K562 (cell line): ENCODE measurements at regions not wholly inside any gene's neighbourhood (a gene's known extent, or its start where the extent isn't known, plus 50 kb on each side); places are given as distances from the start of the nearest gene placed in this dataset.

ENCODE experiments used
- ATAC-seq: fragments of 200-7000 bp; cut with Tn5 transposase; 3 replicates; pipeline ENCODE4 v1.9.1; 2020; ENCODE audit warnings: moderate library complexity
- BruUV-seq: library from RNA; stranded (reverse); fragments of 400-500 nt; replicated peaks from 2 replicates; lab custom pipeline; 2021; lab: Mats Ljungman, UMichigan
- CTCF ChIA-PET: fragments of 300-600 bp; formaldehyde crosslinking; extraction: SDS; loops from one replicate; lab custom pipeline; 2021; ENCODE audit warnings: low intra/inter-chr PET ratio; lab: Yijun Ruan, JAX
- POLR2A ChIA-PET: fragments of 300-600, 350-650 bp; sonication (Branson Sonifier 250); formaldehyde crosslinking; extraction: SDS; loops from one replicate; lab custom pipeline; 2021; ENCODE audit warnings: antibody characterized with exemption, inconsistent platforms; lab: Yijun Ruan, JAX
- DNase-seq, 4 experiments: peaks; one replicate each; pipeline versions ENCODE4 v3.0.0 to v3.0.0-alpha.2; 2011 to 2018; ENCODE audit warnings: low spot score in 3 of 4, mixed read lengths in 3 of 4; ENCODE audit errors: extremely low read depth in 1 of 4
- FAIRE-seq: peaks from 2 replicates; lab custom pipeline; 2011; peaks lifted over from hg19 to GRCh38; lab: Jason Lieb, UNC
- H2AFZ ChIP-seq: 2 replicates; pipeline ENCODE4 v1.6.0; 2011; ENCODE audit warnings: low read depth, low read length, control low read depth, inconsistent platforms
- H3K27ac ChIP-seq: fragments of 200-600 bp; 3 replicates; pipeline ENCODE4 v1.8.0; 2011; ENCODE audit warnings: low read depth, mild to moderate bottlenecking, control low read depth, inconsistent platforms, low read length, moderate library complexity, mixed read lengths; ENCODE audit errors: extremely low read depth
- H3K27me3 ChIP-seq, 2 experiments: fragments of 300-600 bp in 1 of 2; 2 replicates in 1 of 2; 3 replicates in 1 of 2; pipeline versions ENCODE4 v1.6.0 to v1.8.0; 2011; ENCODE audit warnings: inconsistent platforms in 2 of 2, low read length in 2 of 2, mild to moderate bottlenecking in 1 of 2, mixed read lengths in 1 of 2, moderate library complexity in 1 of 2; ENCODE audit not compliant: control insufficient read depth in 2 of 2, insufficient read depth in 2 of 2
- H3K36me3 ChIP-seq: fragments of 300-600 bp; 3 replicates; pipeline ENCODE4 v1.8.0; 2011; ENCODE audit warnings: mild to moderate bottlenecking, low read length, inconsistent platforms; ENCODE audit not compliant: control insufficient read depth, insufficient read depth
- H3K4me1 ChIP-seq, 2 experiments: fragments of 200-600 bp in 1 of 2; replicated peaks in 1 of 2; 2 replicates in 1 of 2; 3 replicates in 1 of 2; pipeline versions ENCODE4 v1.5.1 to v1.8.0; 2011; ENCODE audit warnings: inconsistent platforms in 2 of 2, low read length in 2 of 2, mild to moderate bottlenecking in 1 of 2, mixed read lengths in 1 of 2, moderate library complexity in 1 of 2; ENCODE audit not compliant: control insufficient read depth in 2 of 2, insufficient read depth in 2 of 2
- H3K4me2 ChIP-seq: 2 replicates; pipeline ENCODE4 v1.6.1; 2011; ENCODE audit warnings: low read length, control low read depth, inconsistent platforms, mixed read lengths; ENCODE audit not compliant: insufficient read depth
- H3K4me3 ChIP-seq: fragments of 200-600 bp; sonication (generic), shearing (Covaris generic); 2 replicates; pipeline ENCODE4 v1.5.1; 2016; ENCODE audit warnings: control low read depth, inconsistent platforms
- H3K79me2 ChIP-seq: fragments of 200-600 bp; 3 replicates; pipeline ENCODE4 v1.8.0; 2011; ENCODE audit warnings: low read length, inconsistent platforms; ENCODE audit not compliant: control insufficient read depth, insufficient read depth
- H3K9ac ChIP-seq, 2 experiments: 2 replicates each; pipeline versions ENCODE4 v1.6.0 to v1.6.1; 2011; ENCODE audit warnings: low read depth in 2 of 2, low read length in 2 of 2, control low read depth in 1 of 2, inconsistent platforms in 1 of 2, mild to moderate bottlenecking in 1 of 2, mixed read lengths in 1 of 2; ENCODE audit not compliant: insufficient read depth in 1 of 2
- H3K9me1 ChIP-seq: one replicate; pipeline ENCODE4 v1.6.0; 2011; ENCODE audit warnings: inconsistent platforms, mild to moderate bottlenecking, low read length, moderate library complexity; ENCODE audit not compliant: control insufficient read depth, insufficient read depth
- H3K9me3 ChIP-seq: replicated peaks from 2 replicates; pipeline ENCODE4 v1.5.1; 2011; ENCODE audit warnings: low read depth, low read length, inconsistent platforms; ENCODE audit not compliant: control insufficient read depth, insufficient read depth
- H4K20me1 ChIP-seq: replicated peaks from 2 replicates; pipeline ENCODE4 v1.6.1; 2011; ENCODE audit warnings: low read length, inconsistent platforms, mixed read lengths; ENCODE audit not compliant: control insufficient read depth, insufficient read depth
- C11orf30 ChIP-seq: fragments of 450-650 bp; IDR thresholded peaks from 2 replicates; pipeline ENCODE4 v1.6.1; 2016; ENCODE audit warnings: low read depth, mild to moderate bottlenecking
- CEBPG ChIP-seq, 3 experiments: fragments of 200-800 bp in 1 of 3; sonication (Bioruptor generic) in 1 of 3; sonication (generic) in 1 of 3; formaldehyde crosslinking in 1 of 3; IDR thresholded peaks in 2 of 3; conservative IDR thresholded peaks in 1 of 3; 2 replicates each; pipeline versions ENCODE4 v1.6.1 to v1.8.0; 2016 to 2022; ENCODE audit warnings: missing compliant biosample characterization in 2 of 3, missing genetic modification characterization in 2 of 3, mild to moderate bottlenecking in 1 of 3, missing genetic modification reagents in 1 of 3
- L3MBTL2 ChIP-seq: fragments of 450-650 bp; IDR thresholded peaks from 2 replicates; pipeline ENCODE4 v1.6.1; 2016; ENCODE audit warnings: mild to moderate bottlenecking, moderate library complexity
- MAFF ChIP-seq: IDR thresholded peaks from 2 replicates; pipeline ENCODE4 v1.6.1; 2012; ENCODE audit warnings: low read length, improper control_type of control experiment
- MAFG ChIP-seq: fragments of 450-650 bp; conservative IDR thresholded peaks from 2 replicates; pipeline ENCODE4 v1.6.1; 2016; ENCODE audit warnings: missing genetic modification characterization, missing compliant biosample characterization
- MAFK ChIP-seq: IDR thresholded peaks from 2 replicates; pipeline ENCODE4 v1.6.1; 2011; ENCODE audit warnings: low read length, improper control_type of control experiment
- MCM3 ChIP-seq: fragments of 450-650 bp; IDR thresholded peaks from 2 replicates; pipeline ENCODE4 v1.6.1; 2016
- MEIS2 ChIP-seq: fragments of 450-650 bp; IDR thresholded peaks from 2 replicates; pipeline ENCODE4 v1.6.1; 2014; ENCODE audit warnings: mild to moderate bottlenecking; ENCODE audit not compliant: partially characterized antibody
- PURB ChIP-seq: sonication (generic); formaldehyde crosslinking; IDR thresholded peaks from 2 replicates; pipeline ENCODE4 v1.9.0; 2021; ENCODE audit warnings: low read depth, mild to moderate bottlenecking, missing genetic modification reagents
- RBM14 ChIP-seq: fragments of 200-400 bp; formaldehyde crosslinking; IDR thresholded peaks from 2 replicates; pipeline ENCODE4 v1.6.1; 2018; ENCODE audit warnings: low read depth, mild to moderate bottlenecking, low read length, moderate library complexity, borderline replicate concordance; ENCODE audit not compliant: insufficient read depth
- RFX1 ChIP-seq: fragments of 450-650 bp; IDR thresholded peaks from 2 replicates; pipeline ENCODE4 v1.6.1; 2016; ENCODE audit warnings: mild to moderate bottlenecking, moderate library complexity
- SAFB ChIP-seq: fragments of 200-400 bp; formaldehyde crosslinking; IDR thresholded peaks from 2 replicates; pipeline ENCODE4 v1.6.1; 2017; ENCODE audit warnings: low read depth, low read length, borderline replicate concordance
- TAL1 ChIP-seq: fragments of 450-650 bp; IDR thresholded peaks from 2 replicates; pipeline ENCODE4 v1.6.1; 2016; ENCODE audit warnings: mild to moderate bottlenecking
- TRIM25 ChIP-seq: fragments of 450-650 bp; IDR thresholded peaks from 2 replicates; pipeline ENCODE4 v1.7.0; 2016; ENCODE audit warnings: borderline replicate concordance
- YY1 ChIP-seq, 3 experiments: IDR thresholded peaks; 2 replicates each; pipeline ENCODE4 v1.6.1; 2011; ENCODE audit warnings: low read length in 2 of 3, mild to moderate bottlenecking in 2 of 3, moderate library complexity in 2 of 3, borderline replicate concordance in 1 of 3, control low read depth in 1 of 3, low read depth in 1 of 3; ENCODE audit not compliant: insufficient read depth in 3 of 3, insufficient replicate concordance in 2 of 3, control insufficient read depth in 1 of 3, insufficient read length in 1 of 3; ENCODE audit errors: extremely low read depth in 1 of 3
- ZNF316 ChIP-seq: fragments of 450-650 bp; IDR thresholded peaks from 2 replicates; pipeline ENCODE4 v1.6.1; 2016
- ZNF561 ChIP-seq: fragments of 450-650 bp; formaldehyde crosslinking; conservative IDR thresholded peaks from 2 replicates; pipeline ENCODE4 v1.4.0; 2020; ENCODE audit warnings: mild to moderate bottlenecking, moderate library complexity
- WGBS: fragments of 100-300 bp; shearing (Covaris generic); methylation state at CpG from one replicate; pipeline ENCODE4 v1.1.6; 2016; ENCODE audit warnings: low coverage, mixed read lengths; ENCODE audit not compliant: insufficient coverage; ENCODE audit errors: missing lambda C conversion rate; 5-methylcytosine and 5-hydroxymethylcytosine counted together
- in situ Hi-C: fragments of 300-500 bp; cut with MboI; formaldehyde crosslinking; loops from 4 replicates; pipeline ENCODE4 v1.15.0; 2018; ENCODE audit warnings: inconsistent platforms, mixed read lengths
- intact Hi-C: fragments of 100-400 bp; cut with micrococcal nuclease; formaldehyde crosslinking; loops from 2 replicates; pipeline ENCODE4 v1.14.2; 2022

GRCh38 chr2:21251216-21251980, 127.6 kb downstream of the TDRD15 start:
- no peaks in the 10 kb centered on the region for H3K9me1 ChIP-seq
- H3K36me3 ChIP-seq: no peaks in the 10 kb centered on the region
- H3K27me3 ChIP-seq: no peaks in the 10 kb centered on the region
- peaks cover 0 to 15% of the 10 kb centered on the region in 2 experiments; a peak in 2 of 5 replicates for H3K4me1 ChIP-seq
- ATAC-seq (no peak), DNase-seq (no peak), FAIRE-seq (no peak)
- no peak overlapping the region for H3K9ac ChIP-seq
- 8% methylated on average over 5 of the region's 5 CpGs for WGBS
- ChIA-PET POLR2A (interaction anchor here (0.9 kb wide), 1 partner anchor 21 kb away, joined by 5 read pairs; no protein-coding TSS in a partner anchor), CTCF (no interaction called here)
- TF ChIP-seq ZNF561 (CRISPR knock-in tag) (no peak), MCM3 (no peak), L3MBTL2 (no peak), TRIM25 (no peak), TAL1 (no peak), CEBPG (CRISPR knock-in tag; IDR thresholded peaks at IDR 0.05) (no peak), CEBPG (tag; conservative IDR thresholded peaks at IDR 0.05 in 1 of 2, IDR thresholded peaks at IDR 0.05 in 1 of 2) (no peak), SAFB (no peak), MEIS2 (no peak), MAFK (peak; percentile 53), RFX1 (peak; percentile 25; the same call in 1 of the 2 replicates), MAFF (peak; percentile 55; the same call in 1 of the 2 replicates), YY1 (IDR thresholded peaks at IDR 0.05; ENCODE audit: borderline replicate concordance in 1 of 3, control insufficient read depth in 1 of 3, extremely low read depth in 1 of 3, insufficient read depth in 3 of 3, insufficient read length in 1 of 3, insufficient replicate concordance in 2 of 3, low read depth in 1 of 3, low read length in 2 of 3) (no peak), C11orf30 (peak; percentile 53; the same call in 1 of the 2 replicates), ZNF316 (peak; percentile 71), MAFG (peak; percentile 44), RBM14 (no peak), PURB (CRISPR knock-in tag) (no peak)
- H3K27ac ChIP-seq: no peak overlapping the region
- no peak overlapping the region for H3K4me2 ChIP-seq
- in situ Hi-C loops (loop anchor here (25.0 kb wide), 1 partner anchor 589 kb away; the partner anchor contains the start of genes GDF7 and HS1BP3), intact Hi-C loops (loop anchor here (10.0 kb wide), 1 partner anchor 77 kb away; no protein-coding TSS in a partner anchor)
- no peak overlapping the region for H2AFZ ChIP-seq
- no peak overlapping the region for H3K4me3 ChIP-seq
- BruUV-seq: no TSS peak
- no peaks in the 10 kb centered on the region for H3K79me2 ChIP-seq
- no peaks in the 10 kb centered on the region for H3K9me3 ChIP-seq
- no peaks in the 10 kb centered on the region for H4K20me1 ChIP-seq
